HCT116 (cell line): ENCODE measurements at regions not wholly inside any gene's neighbourhood (a gene's known extent, or its start where the extent isn't known, plus 50 kb on each side); places are given as distances from the start of the nearest gene placed in this dataset.
"Not testable (repeated sequence)": the region's sequence is repeated elsewhere in the genome, so short reads cannot be mapped to it uniquely, and the experiment has no call there.

Experiments
- CTCF ChIP-seq, 3 experiments: fragments of 200-600 bp in 1 of 3; sonication (generic) in 1 of 3; IDR thresholded peaks in 2 of 3; conservative IDR thresholded peaks in 1 of 3; 2 replicates each; pipeline ENCODE4 v1.5.1; 2012 to 2017; ENCODE audit warnings: low read depth in 2 of 3, low read length in 2 of 3, antibody characterized with exemption in 1 of 3, borderline replicate concordance in 1 of 3, control low read depth in 1 of 3, mild to moderate bottlenecking in 1 of 3, mixed read lengths in 1 of 3, mixed run types in 1 of 3, moderate library complexity in 1 of 3; ENCODE audit not compliant: insufficient read depth in 1 of 3
- POLR2A ChIP-seq: IDR thresholded peaks from 2 replicates; pipeline ENCODE4 v1.7.0; 2011; ENCODE audit warnings: borderline replicate concordance; ENCODE audit not compliant: insufficient read depth, insufficient read length; ENCODE audit errors: extremely low read depth

GRCh38 chr5:44668471-44668870 is 140.3 kb upstream of the MRPS30 start:
- TF ChIP-seq CTCF (IDR thresholded peaks at IDR 0.05 in 2 of 3, conservative IDR thresholded peaks at IDR 0.05 in 1 of 3; ENCODE audit: borderline replicate concordance in 1 of 3, insufficient read depth in 1 of 3, low read depth in 2 of 3, low read length in 2 of 3); POLR2A: not testable (repeated sequence)
